Activated gamma-delta T cell treated with Interleukin-2 at 50 U/mL for 16 hours (primary cell): ENCODE measurements at regions not wholly inside any gene's neighbourhood (a gene's known extent, or its start where the extent isn't known, plus 50 kb on each side); places are given as distances from the start of the nearest gene placed in this dataset.

ENCODE experiments used
- DNase-seq: peaks from one replicate; pipeline ENCODE4 v3.0.0-alpha.2; 2020

DNA sequence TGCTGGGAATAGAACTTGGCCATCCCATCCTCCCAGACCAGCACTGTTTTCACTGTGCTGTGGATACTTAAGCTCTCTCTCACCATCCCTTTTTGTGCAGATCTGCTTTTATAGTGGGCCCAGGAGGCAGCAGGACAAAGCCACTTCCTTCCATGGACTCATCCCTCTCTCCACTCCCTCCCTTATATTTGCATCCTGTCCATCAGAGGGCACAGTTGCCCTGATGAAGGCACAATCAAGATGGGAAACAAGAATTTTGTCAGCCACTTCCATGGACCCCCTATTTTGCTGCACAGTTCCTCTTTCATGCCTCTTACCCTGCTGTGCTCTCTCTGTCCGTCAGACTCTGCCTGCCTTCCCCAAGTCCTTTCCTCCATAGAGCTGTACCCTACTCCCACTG, 338.7 kb downstream of the HRH4 start:
- DNase-seq = no peak

GRCh38 chr18:24799720-24800119, 339.3 kb downstream of the HRH4 start:
- DNase-seq = no peak

- DNase-seq = no peak
Measured at GRCh38 chr18:24801001-24801400, 340.6 kb downstream of the HRH4 start.

DNA sequence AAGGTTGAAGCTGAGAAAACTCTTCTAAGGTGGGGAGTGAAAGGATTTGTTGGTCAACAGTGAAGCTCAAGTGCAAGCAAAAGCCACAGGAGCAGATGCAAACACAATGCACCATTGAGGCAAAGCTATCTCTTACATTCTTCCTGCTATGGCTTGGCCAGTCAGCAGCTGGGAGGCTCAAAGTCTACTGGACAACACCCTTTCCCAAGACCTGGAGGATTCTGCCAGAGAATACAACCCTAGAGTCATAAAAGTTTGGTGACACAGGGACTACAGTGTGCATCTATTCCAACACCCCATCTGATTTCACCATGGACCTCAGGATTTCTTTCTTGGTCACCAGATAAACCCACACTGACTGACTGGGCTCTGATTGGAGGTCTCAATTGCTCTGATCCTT, 342.0 kb downstream of the HRH4 start:
- no peak for DNase-seq

GRCh38 chr18:24805156-24805555, 344.7 kb downstream of the HRH4 start:
- no peak for DNase-seq

GRCh38 chr18:24809173-24809950, 348.9 kb downstream of the HRH4 start:
- DNase-seq = no peak

DNA sequence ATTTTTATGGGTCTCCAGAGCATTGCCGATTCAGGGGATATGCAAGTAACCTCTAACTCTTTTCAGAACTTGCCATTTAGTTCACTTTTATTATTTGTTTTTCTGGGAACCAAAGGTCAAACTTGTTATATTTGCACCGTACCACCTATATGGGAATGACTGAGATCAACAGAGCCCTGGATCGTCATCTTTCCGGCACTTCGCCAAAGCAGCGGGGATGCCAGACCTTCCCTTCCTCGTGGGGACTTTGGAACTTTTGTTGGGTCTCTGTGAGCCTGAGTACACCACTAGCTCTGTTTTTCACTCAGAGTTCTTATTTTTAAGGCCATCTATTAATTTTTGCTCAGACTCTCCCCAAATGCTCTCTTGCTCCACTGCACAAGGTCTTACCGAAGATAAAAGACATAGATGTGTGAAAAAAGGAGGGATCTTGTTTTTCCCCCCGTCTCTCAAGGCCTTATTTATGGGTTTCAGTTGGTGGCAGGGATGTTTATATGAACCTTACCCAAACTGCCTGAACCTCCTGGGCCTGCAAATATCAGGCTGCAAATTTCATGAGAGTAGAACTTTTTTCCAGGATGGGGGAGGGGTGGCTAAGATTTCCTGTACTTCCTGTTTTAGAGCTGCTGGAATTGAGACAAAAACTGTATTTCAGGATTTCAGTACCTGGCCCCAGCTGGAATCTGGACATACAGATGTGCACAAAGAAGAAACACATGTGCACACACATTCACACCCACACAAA, 350.3 kb downstream of the HRH4 start:
- DNase-seq = no peak

- no peak for DNase-seq
Measured at GRCh38 chr18:24811950-24812681, 351.7 kb downstream of the HRH4 start.

DNA sequence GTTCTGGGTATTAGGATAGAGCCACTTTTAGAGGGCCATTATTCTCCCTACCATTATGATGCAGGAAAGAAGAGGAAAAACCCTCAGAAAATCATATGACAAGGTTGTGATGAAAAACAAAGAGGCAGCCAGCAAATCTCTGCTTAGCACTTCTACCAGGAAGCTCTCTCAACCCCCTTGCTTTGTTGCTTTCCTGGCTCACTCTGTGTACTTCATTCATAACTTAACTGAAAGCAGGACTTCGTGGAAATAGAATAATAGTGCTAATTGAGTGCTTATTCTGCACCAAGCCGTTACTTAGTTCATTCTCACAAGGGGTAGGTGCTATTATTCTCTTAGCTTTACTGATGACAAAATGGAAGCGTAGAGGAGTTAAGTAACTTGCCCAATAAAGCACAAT, 354.1 kb downstream of the HRH4 start:
- DNase-seq = no peak

GRCh38 chr18:24817150-24817549, 356.7 kb downstream of the HRH4 start:
- DNase-seq = no peak

DNA sequence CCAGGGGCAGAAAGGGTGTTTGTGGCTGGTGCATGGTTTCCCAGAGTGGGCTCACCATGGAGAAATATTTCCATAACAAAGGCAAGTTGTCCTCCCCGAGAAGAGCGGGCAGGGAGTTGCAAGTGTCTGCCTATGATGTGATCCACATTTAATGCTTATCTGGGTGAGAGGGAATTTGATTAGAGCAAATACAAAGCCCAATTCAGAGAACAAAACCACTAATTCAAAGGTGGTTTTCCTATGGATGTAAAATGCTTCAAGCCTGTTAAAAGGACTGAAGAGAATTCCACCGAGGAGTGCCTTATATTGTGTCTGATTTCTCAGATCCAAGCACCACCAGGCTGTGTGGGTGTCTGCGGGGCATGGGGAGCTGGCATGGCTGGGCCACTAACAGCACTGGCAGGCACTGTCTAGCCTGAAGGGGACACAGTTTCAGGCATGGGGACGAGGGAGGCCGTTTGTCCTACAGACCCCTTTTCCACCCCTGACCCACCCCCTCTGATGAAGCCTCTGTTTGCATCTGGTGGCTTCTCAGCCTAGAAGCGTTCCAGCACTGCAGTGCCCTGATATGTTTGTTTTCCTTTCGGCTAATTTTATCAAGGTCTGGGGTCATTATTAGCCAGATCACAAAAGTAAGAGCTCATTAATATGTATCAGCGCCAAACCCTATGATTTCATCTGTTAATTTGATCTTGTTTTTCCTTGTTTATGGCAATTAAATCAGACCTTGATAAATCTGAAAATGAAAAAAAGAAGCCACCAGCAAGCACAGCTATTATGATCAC, 357.3 kb downstream of the HRH4 start:
- DNase-seq = no peak

- no peak for DNase-seq
Measured at GRCh38 chr18:24818441-24818840, 358.0 kb downstream of the HRH4 start.

GRCh38 chr18:24819141-24819890, 358.9 kb downstream of the HRH4 start:
- DNase-seq = no peak

DNA sequence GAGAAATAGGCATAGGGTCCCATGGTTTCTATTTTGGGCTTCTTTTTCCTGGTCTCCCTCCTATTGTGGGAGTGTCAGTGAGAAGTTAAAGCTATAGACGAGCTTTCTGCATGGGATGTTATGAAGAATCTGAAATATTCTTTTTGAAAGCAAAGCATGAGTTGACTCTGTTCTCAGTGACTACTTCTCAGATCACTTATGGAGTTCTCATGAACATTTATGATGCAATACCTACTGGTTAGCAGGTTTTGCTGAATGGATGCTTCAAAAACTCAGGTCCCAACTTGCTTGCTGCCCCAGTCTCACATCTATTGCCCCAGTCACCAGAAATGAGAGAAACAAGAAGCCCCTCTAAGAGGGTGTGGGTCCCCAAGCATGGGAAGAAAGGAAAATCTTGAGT, 365.0 kb downstream of the HRH4 start:
- DNase-seq = no peak

- no peak for DNase-seq
Measured at GRCh38 chr18:24826605-24827004, 366.2 kb downstream of the HRH4 start.

DNA sequence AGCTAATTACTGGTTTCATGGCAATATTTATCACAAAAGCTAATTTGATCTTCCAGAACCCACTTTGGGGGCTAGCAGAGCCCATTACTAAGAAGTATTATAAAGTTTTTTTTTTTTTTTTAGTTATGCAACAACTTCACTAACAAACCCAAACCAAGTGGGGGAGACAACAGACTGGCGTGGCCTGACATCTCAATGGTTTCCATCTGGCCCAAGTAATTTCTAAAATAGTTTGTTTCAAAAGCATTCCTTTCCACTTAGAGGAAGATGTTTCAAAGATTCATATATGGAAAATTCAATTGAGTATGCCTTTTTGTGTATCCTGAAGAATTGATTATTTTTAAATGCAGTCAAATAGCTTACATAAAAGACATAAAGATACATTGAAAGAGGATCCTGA, 367.1 kb downstream of the HRH4 start:
- no peak for DNase-seq

- DNase-seq = no peak
Measured at GRCh38 chr18:24831081-24831480, 370.6 kb downstream of the HRH4 start.

- DNase-seq = no peak
Measured at GRCh38 chr18:24831871-24832665, 371.6 kb downstream of the HRH4 start.

DNA sequence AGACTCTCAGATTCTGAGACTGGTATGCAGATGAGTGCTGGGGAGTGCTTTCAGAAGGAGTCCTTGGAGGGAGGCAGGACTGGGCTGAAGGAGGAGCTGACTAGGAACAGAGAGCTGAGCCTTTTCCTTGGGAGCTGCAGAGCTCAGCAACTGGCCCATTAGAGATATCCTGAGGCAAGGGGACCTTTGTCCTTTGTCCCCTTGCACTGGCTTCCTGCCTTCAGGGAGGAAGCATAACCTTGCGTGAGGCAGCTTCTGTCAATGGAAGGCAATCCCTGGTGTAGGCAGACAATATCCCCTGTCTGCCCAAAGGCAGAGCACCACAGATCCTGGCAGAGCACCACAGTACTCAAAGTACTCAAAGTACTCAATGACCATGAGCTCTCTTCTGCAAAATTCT, 375.3 kb downstream of the HRH4 start:
- DNase-seq = no peak

DNA sequence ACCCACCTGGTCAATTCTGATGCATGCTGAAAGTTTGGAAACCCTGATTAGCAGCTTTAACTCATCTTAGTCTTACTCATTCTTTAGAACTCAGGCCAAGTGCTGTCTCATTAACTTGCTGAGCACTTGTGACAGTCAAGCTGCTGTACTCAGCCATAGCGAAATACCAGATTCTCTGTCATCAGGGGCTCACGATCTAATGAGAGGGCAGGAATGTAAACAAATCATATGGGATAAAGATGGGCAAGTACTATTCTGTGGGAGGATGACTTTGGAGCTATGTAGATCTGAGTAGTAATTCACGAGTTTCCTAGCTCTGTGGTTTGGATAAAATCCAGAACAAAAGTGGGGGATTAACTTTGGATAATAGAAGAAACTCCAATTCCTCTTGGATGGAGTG, 376.6 kb downstream of the HRH4 start:
- no peak for DNase-seq

DNA sequence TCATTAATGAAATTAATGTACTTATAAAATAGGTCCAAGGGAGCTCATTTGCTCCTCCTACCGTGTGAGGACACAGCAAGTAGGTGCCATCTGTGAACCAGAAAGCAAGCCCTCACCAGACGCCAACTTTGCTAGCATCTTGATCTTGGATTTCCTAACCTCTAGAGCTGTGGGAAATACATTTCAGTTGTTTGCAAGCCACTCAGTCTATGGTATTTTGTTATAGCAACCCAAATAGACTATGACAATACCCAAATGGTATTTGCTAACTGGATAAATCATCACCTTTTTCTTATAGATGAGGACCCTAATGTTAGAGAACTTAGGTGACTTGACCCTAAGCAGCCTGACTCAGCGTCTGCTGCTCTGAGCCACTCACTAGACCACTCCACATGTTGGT, 379.6 kb downstream of the HRH4 start:
- no peak for DNase-seq
